ENCODE measurements at regions not wholly inside any gene's neighbourhood (a gene's known extent, or its start where the extent isn't known, plus 50 kb on each side); places are given as distances from the start of the nearest gene placed in this dataset.

DNA sequence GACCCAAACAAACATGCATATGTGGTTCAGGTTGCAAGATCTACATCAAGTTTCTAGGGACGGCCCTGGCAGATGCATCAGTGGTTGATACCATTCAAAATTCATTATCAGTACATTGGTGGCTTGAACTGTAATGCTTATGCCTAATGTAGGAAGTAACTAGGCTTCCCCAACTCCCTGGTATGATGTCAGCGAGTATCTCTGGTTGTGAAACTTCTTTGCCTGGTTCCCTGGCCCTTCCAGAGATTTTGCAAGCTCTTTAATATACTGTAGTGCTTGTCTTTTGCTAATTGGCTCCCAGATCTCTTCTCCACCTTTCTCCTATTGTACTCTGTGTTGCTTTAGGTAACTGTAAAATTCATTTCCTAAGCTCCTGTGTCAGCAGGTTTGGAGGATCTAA is 114.8 kb upstream of the RARB start:
- no peak for DNase-seq

DNA sequence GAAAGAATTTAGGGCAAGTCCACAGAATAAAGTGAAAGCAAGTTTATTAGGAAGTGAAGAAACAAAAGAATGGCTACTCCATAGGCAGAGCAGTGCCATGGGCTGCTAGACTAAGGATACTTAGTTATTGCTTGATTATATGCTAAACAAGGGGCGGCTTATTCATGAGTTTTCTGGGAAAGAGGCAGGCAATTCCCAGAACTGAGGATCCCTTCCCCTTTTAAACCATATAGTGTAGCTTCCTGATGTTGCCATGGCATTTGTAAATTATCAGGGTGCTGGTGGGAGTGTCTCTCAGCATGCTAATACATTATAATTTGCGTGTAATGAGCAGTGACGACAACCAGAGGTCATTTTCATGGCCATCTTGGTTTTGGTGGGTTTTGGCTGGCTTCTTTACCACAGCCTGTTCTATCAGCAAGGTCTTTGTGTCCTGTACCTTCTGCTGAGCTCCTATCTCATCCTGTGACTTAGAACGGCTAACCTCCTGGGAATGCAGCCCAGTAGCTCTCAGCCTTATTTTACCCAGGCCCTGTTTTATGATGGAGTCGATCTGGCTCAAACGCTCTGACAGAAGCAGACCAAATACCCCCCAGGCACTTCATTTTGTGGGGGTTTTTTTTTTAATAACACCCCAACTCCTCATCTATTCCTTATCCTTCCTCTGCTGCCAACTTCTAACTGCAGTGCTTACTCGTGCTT is 103.0 kb upstream of the RARB start:
- no peak for DNase-seq

DNA sequence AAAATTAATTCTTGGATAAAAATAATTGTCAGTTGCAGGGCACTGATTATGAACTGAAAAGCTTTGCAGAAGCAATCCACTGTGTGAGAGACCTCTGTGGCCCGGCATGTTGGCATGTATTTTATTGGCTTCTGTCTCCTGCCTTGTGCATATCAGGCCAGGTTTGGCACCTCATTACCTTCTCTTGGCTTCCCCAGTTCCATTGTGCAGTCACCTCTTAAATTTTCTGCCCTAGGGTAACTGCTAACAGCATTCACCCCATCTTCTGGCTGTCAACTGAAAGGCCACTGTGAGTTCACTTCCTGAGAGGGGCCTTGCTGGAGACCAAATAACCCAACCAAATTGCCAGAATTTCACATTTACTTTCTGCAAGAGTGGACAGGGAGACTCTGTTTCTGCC is 92.7 kb upstream of the RARB start:
- no peak for DNase-seq

DNA sequence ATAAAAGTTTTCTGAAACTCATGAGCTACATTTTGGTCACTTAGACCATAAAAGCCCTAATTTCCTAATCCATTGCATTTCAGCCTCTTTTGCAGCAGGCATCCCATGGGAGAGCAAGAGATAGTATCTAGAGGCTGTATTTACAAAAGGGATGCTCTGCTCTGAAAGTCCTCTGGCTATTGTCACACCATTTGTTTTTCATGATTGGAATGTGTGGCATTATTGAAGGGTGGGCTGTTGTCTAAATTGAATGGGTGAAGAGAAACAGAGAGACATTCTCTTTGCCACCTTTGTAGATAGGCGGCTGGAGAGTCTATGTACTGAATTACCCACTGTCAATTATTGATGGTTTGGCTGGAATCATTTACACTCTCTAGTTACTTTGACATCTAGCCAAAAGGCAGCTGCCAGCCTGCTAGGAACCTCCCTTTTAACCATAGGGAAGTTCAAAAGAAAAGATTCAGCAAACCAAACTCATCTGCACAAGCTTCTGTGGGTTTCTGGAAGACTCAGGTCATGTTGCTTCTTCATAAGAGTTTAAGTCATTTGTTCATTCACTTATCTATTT is 89.8 kb upstream of the RARB start:
- no peak for DNase-seq

- DNase-seq = no peak
Observed at GRCh38 chr3:25339225-25339624, 88.8 kb upstream of the RARB start.

DNA sequence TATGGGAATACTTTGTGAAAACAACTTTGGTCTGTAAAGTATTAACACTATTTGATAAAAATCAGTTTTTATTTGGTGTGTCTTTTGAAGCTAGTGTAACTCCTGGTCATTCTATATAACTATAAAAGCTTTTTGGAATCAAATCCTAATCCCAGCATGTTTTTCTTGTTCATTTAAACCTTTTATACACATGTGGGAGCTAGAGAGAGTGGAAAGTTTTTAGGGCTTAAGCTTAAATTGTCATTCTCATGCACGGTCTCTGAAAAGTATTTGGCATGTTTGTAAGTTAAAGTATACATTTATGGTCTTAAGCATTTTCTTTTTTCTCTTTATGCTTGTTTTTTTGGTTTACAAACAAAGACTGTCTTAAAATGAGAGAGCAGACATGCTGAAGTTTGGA is 83.4 kb upstream of the RARB start:
- no peak for DNase-seq

- no peak for DNase-seq
Observed at GRCh38 chr3:25349095-25349494, 79.0 kb upstream of the RARB start.

GRCh38 chr3:25349828-25350724 is 78.0 kb upstream of the RARB start:
- DNase-seq = no peak

GRCh38 chr3:25350725-25351114 is 77.3 kb upstream of the RARB start:
- DNase-seq = no peak

GRCh38 chr3:25354071-25354470 is 74.0 kb upstream of the RARB start:
- DNase-seq = no peak

DNA sequence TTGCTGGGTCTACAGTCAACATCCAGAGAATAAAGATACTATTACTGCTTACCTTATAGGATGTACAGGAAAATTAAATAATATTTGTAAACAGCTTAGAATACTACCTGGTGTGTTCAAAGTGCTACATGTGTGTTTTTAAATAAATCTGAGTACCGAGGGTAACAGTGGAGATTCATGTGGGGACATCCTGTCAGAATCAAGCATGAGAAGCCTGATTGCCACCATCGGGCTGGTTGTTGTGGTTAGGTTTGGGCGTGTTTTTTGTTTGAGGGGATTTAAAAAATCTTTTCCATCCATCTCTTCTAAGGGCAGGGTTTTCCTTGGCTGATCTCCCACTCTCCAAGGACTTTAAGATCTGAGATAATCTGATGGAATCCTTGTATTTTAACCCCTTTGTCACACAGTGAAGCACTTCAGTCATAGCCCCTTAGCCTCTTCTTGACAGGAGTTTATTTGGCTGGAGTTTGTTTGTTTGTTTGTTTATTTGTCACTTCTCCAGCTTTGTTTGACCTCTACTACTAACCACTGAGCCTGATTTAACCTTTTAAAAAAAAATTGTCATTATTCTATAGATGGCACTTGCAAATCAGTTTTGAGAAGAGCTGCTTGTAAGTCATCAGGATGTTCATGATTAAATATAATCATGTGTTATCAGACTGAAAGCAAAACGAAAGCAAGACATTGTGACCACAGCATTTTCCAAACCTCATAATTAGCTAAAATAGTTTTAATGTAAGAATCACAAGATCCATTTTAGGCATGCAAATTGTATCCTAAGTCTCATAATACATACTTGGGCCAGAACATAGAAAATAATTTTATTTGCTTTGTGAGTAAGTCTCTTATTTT is 72.8 kb upstream of the RARB start:
- DNase-seq = no peak

DNA sequence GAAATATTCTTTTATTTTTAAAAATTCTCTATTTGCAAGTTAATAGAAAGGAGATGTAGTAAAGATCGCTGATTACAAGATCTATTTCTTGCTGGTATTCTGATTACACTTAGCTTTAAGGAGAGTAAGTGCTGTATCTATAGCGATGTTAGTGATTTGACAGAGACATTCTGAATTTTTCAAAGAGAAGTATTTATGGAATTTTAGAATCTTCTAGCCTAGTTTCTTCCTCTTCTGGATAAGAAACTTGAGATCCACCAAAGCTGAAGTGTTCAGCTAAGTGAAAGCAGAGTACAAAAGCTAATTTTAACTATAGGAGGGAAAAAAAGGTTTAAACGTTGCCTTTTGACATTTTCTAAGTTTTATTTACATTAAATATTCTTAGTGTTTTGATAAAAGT is 72.1 kb upstream of the RARB start:
- DNase-seq = no peak

DNA sequence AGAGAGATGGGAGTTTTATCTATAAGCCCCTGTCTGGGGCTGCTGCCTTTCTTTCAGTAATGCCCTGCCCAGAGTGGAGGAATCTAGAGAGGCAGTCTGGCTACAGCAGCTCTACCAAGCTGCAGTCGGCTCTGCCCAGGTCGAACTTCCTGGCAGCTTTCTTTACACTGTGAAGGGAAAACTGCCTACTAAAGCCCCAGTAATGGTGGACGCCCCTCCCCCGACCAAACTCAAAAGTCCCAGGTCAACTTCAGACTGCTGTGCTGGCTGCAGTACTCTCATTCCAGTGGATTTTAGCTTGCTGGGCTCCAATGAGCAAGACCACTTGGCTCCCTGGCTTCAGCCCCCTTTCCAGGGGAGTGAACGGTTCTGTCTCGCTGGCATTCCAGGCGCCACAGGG is 65.9 kb upstream of the RARB start:
- DNase-seq = no peak

GRCh38 chr3:25365636-25366035 is 62.4 kb upstream of the RARB start:
- no peak for DNase-seq

GRCh38 chr3:25367025-25367424 is 61.0 kb upstream of the RARB start:
- DNase-seq = no peak

GRCh38 chr3:25372167-25372566 is 55.9 kb upstream of the RARB start:
- DNase-seq = no peak

DNA sequence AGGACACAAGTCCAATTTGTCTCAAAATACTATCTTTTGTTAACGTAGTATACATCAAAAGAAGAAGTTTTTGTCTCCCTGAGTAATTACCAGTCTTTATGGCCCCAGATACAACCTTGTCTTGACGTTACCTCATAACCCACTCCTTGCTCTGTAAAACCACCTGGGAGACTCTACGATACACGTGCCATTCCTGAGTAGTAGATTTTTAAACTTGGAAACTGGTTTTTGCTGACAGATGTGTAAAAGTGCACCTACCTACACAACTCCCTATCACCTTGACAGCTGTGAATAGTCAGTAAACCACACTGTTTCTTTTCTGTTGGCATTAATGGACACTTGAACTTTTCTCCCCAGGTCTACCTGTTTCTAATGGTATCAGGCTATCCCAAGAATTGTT is 51.7 kb upstream of the RARB start:
- no peak for DNase-seq

DNA sequence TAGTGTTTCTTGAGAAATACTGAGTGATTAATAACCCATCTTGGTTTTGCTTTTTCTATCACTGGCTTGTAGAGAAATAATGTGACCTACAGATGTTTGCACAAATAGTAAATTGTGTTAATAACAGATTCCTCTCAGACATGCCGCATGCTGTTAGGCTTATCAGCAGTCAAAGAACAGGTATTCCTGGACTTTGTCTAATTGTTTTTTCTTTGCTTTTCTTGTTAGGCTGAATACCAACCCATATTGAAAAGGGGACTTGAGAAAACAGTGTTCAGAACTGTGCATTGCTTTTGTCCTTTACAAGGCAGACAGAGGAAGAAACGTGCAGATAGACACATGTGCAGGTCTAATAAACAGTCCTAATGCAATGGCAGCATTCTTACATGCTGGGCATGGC is 51.0 kb upstream of the RARB start:
- no peak for DNase-seq
